ENCODE measurements at regions not wholly inside any gene's neighbourhood (a gene's known extent, or its start where the extent isn't known, plus 50 kb on each side); places are given as distances from the start of the nearest gene placed in this dataset.

- TF ChIP-seq ZNF142 (CRISPR knock-in tag; IDR thresholded peaks at IDR 0.05) (no peak), ZSCAN21 (CRISPR knock-in tag; IDR thresholded peaks at IDR 0.05; ENCODE audit: borderline replicate concordance) (peak; percentile 44; the same call in 1 of the 2 replicates), ZNF512B (CRISPR knock-in tag; IDR thresholded peaks at IDR 0.05; ENCODE audit: borderline replicate concordance) (no peak), HINFP (CRISPR knock-in tag; IDR thresholded peaks at IDR 0.05; ENCODE audit: low read depth) (peak; percentile 55; the same call in 1 of the 2 replicates), ERF (CRISPR knock-in tag; IDR thresholded peaks at IDR 0.05) (0 out of 2 replicates have a peak, but pooled peaks have one; percentile 28), ZNF441 (CRISPR knock-in tag; IDR thresholded peaks at IDR 0.05; ENCODE audit: borderline replicate concordance) (no peak), ZSCAN20 (CRISPR knock-in tag; IDR thresholded peaks at IDR 0.05; ENCODE audit: borderline replicate concordance) (no peak), ISX (CRISPR knock-in tag; conservative IDR thresholded peaks at IDR 0.05) (no peak), BRD4 (CRISPR knock-in tag; IDR thresholded peaks at IDR 0.05) (peak; percentile 22; the same call in 1 of the 2 replicates), ZNF777 (CRISPR knock-in tag; IDR thresholded peaks at IDR 0.05) (no peak), STAT5B (CRISPR knock-in tag; IDR thresholded peaks at IDR 0.05) (0 out of 2 replicates have a peak, but pooled peaks have one; percentile 43), CREB1 (IDR thresholded peaks at IDR 0.05) (no peak), CREB1 (CRISPR knock-in tag; IDR thresholded peaks at IDR 0.05) (peak; percentile 54; the same call in 1 of the 2 replicates), KAT8 (CRISPR knock-in tag; IDR thresholded peaks at IDR 0.05) (peak; percentile 62; the same call in 1 of the 2 replicates), ZFYVE20 (CRISPR knock-in tag; IDR thresholded peaks at IDR 0.05; ENCODE audit: borderline replicate concordance, low read depth) (no peak), FOXP4 (CRISPR knock-in tag; IDR thresholded peaks at IDR 0.05) (peak; percentile 93), ZNF839 (CRISPR knock-in tag; IDR thresholded peaks at IDR 0.05; ENCODE audit: borderline replicate concordance) (no peak), NR2F2 (IDR thresholded peaks at IDR 0.05; ENCODE audit: borderline replicate concordance, low read depth) (peak; percentile 58; the same call in 1 of the 2 replicates)
Measured at GRCh38 chr20:21017528-21018085, 88.6 kb downstream of the LINC00237 start (continued).
